GM21423 (cell line): ENCODE measurements at regions not wholly inside any gene's neighbourhood (a gene's known extent, or its start where the extent isn't known, plus 50 kb on each side); places are given as distances from the start of the nearest gene placed in this dataset.
"Not testable (repeated sequence)": the region's sequence is repeated elsewhere in the genome, so short reads cannot be mapped to it uniquely, and the experiment has no call there.

Source experiments
- ATAC-seq: cut with Tn5 transposase; IDR thresholded peaks from one replicate; pipeline ENCODE4 v1.9.1; 2021; ENCODE audit warnings: mild to moderate bottlenecking, moderate library complexity; ENCODE audit not compliant: unreplicated experiment

GRCh38 chr16:65375651-65376050 is 253.8 kb upstream of the CDH11 start:
- ATAC-seq: no peak

- no peak for ATAC-seq
Observed at GRCh38 chr16:65373097-65373496, 251.2 kb upstream of the CDH11 start.

- ATAC-seq: no peak
Observed at GRCh38 chr16:65372171-65372570, 250.3 kb upstream of the CDH11 start.

GRCh38 chr16:65365732-65366715 is 244.2 kb upstream of the CDH11 start:
- ATAC-seq: no peak

- ATAC-seq: not testable (repeated sequence)
Observed at GRCh38 chr16:65356721-65357120, 234.9 kb upstream of the CDH11 start.

GRCh38 chr16:65355706-65356105 is 233.8 kb upstream of the CDH11 start:
- ATAC-seq: no peak

- no peak for ATAC-seq
Observed at GRCh38 chr16:65353183-65353582, 231.3 kb upstream of the CDH11 start.

GRCh38 chr16:65349626-65350025 is 227.8 kb upstream of the CDH11 start:
- ATAC-seq: no peak

- ATAC-seq: no peak
Observed at GRCh38 chr16:65343556-65343955, 221.7 kb upstream of the CDH11 start.

- ATAC-seq: no peak
Observed at GRCh38 chr16:65342231-65342866, 220.5 kb upstream of the CDH11 start.

GRCh38 chr16:65339062-65339461 is 217.2 kb upstream of the CDH11 start:
- no peak for ATAC-seq

- no peak for ATAC-seq
Observed at GRCh38 chr16:65336160-65336559, 214.3 kb upstream of the CDH11 start.

GRCh38 chr16:65334081-65334480 is 212.2 kb upstream of the CDH11 start:
- ATAC-seq: no peak

GRCh38 chr16:65333283-65333682 is 211.4 kb upstream of the CDH11 start:
- ATAC-seq: no peak

GRCh38 chr16:65327346-65327745 is 205.5 kb upstream of the CDH11 start:
- no peak for ATAC-seq

- ATAC-seq: no peak
Observed at GRCh38 chr16:65323655-65324237, 201.9 kb upstream of the CDH11 start.

- ATAC-seq: no peak
Observed at GRCh38 chr16:65319621-65320231, 197.9 kb upstream of the CDH11 start.

GRCh38 chr16:65318590-65319257 is 196.9 kb upstream of the CDH11 start:
- no peak for ATAC-seq

GRCh38 chr16:65318138-65318537 is 196.3 kb upstream of the CDH11 start:
- ATAC-seq: no peak

GRCh38 chr16:65316808-65317207 is 194.9 kb upstream of the CDH11 start:
- ATAC-seq: no peak
